Breast epithelium (tissue), 3 donors: ENCODE measurements at regions not wholly inside any gene's neighbourhood (a gene's known extent, or its start where the extent isn't known, plus 50 kb on each side); places are given as distances from the start of the nearest gene placed in this dataset.

Experiments
- POLR2A ChIP-seq: fragments of 450-650 bp; IDR thresholded peaks from one replicate; pipeline ENCODE4 v1.6.1; 2016; ENCODE audit warnings: antibody characterized with exemption, mild to moderate bottlenecking, moderate library complexity
- POLR2AphosphoS5 ChIP-seq, 3 donors: sonication (generic); formaldehyde crosslinking; IDR thresholded peaks; one replicate each; pipeline ENCODE4 v1.6.1; 2017; ENCODE audit warnings: antibody characterized with exemption in 3 of 3
- TF ChIP-seq, protein P1 (sequence below), 3 donors: fragments of 450-650 bp; IDR thresholded peaks; one replicate each; pipeline ENCODE4 v1.5.1; 2016 to 2017; ENCODE audit warnings: antibody characterized with exemption in 3 of 3, mild to moderate bottlenecking in 3 of 3, moderate library complexity in 3 of 3

DNA sequence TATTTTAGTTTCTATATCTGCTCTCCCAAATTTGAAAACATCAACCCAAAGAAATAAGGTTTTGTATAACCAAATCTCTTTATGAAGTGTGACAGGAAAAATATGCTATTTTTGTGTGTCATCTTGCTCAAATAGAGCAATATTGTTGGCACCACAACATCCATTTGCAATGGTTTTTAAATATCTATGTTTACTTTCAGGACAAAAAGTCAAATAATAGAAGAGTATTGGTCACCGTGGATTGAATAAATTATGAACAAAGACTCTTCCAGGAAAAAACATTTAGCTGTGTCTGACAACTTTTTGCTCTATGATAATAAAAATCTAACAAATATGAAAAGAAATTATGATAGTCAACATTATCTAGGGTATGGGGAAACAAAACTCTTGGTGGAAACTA lies 439.2 kb downstream of the BTG1 start:
- TF ChIP-seq, protein P1, sequence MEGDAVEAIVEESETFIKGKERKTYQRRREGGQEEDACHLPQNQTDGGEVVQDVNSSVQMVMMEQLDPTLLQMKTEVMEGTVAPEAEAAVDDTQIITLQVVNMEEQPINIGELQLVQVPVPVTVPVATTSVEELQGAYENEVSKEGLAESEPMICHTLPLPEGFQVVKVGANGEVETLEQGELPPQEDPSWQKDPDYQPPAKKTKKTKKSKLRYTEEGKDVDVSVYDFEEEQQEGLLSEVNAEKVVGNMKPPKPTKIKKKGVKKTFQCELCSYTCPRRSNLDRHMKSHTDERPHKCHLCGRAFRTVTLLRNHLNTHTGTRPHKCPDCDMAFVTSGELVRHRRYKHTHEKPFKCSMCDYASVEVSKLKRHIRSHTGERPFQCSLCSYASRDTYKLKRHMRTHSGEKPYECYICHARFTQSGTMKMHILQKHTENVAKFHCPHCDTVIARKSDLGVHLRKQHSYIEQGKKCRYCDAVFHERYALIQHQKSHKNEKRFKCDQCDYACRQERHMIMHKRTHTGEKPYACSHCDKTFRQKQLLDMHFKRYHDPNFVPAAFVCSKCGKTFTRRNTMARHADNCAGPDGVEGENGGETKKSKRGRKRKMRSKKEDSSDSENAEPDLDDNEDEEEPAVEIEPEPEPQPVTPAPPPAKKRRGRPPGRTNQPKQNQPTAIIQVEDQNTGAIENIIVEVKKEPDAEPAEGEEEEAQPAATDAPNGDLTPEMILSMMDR (IDR thresholded peaks at IDR 0.05): no peak
- no peak for TF ChIP-seq POLR2AphosphoS5 (IDR thresholded peaks at IDR 0.05)
- TF ChIP-seq POLR2A: no peak
